HepG2 (cell line): ENCODE measurements at regions not wholly inside any gene's neighbourhood (a gene's known extent, or its start where the extent isn't known, plus 50 kb on each side); places are given as distances from the start of the nearest gene placed in this dataset.

Experiments used
- ATAC-seq: fragments of 200-7000 bp; cut with Tn5 transposase; 3 replicates; pipeline ENCODE4 v1.9.1; 2020; ENCODE audit warnings: mild to moderate bottlenecking, moderate library complexity
- BruUV-seq: library from RNA; stranded (reverse); fragments of 400-500 nt; replicated peaks from 2 replicates; lab custom pipeline; 2021; lab: Mats Ljungman, UMichigan
- CTCF ChIA-PET: fragments of 300-600 bp; formaldehyde crosslinking; extraction: SDS; loops from one replicate; lab custom pipeline; 2021; ENCODE audit warnings: low total read pairs, inconsistent platforms, low intra/inter-chr PET ratio; lab: Yijun Ruan, JAX
- POLR2A ChIA-PET: fragments of 350-600 bp; sonication (Branson Sonifier 250); formaldehyde crosslinking; loops from one replicate; lab custom pipeline; 2020; ENCODE audit warnings: antibody characterized with exemption, inconsistent platforms; lab: Yijun Ruan, JAX
- DNase-seq: peaks from one replicate; pipeline ENCODE4 v3.0.0-alpha.2; 2015; ENCODE audit warnings: low spot score
- FAIRE-seq: peaks from 3 replicates; lab custom pipeline; 2011; peaks lifted over from hg19 to GRCh38; lab: Jason Lieb, UNC
- H2AFZ ChIP-seq: one replicate; pipeline ENCODE4 v1.6.1; 2011; ENCODE audit warnings: low read length, inconsistent platforms
- H3K27ac ChIP-seq: fragments of 300-600 bp; 3 replicates; pipeline ENCODE4 v1.8.0; 2011; ENCODE audit warnings: mixed run types, mild to moderate bottlenecking, mixed read lengths, low read length, inconsistent platforms; ENCODE audit not compliant: insufficient read depth; ENCODE audit errors: extremely low read length
- H3K27me3 ChIP-seq, 2 experiments: fragments of 200-600 bp in 1 of 2; 2 replicates in 1 of 2; 3 replicates in 1 of 2; pipeline versions ENCODE4 v1.6.0 to v1.8.0; 2011; ENCODE audit warnings: low read length in 2 of 2, mild to moderate bottlenecking in 2 of 2, moderate library complexity in 2 of 2, inconsistent platforms in 1 of 2; ENCODE audit not compliant: insufficient read depth in 2 of 2, control insufficient read depth in 1 of 2
- H3K36me3 ChIP-seq, 2 experiments: fragments of 200-600 bp in 1 of 2; replicated peaks in 1 of 2; 2 replicates in 1 of 2; 3 replicates in 1 of 2; pipeline versions ENCODE4 v1.5.1 to v1.8.0; 2011; ENCODE audit warnings: low read length in 2 of 2, inconsistent platforms in 1 of 2; ENCODE audit not compliant: insufficient read depth in 2 of 2, control insufficient read depth in 1 of 2
- H3K4me1 ChIP-seq: 2 replicates; pipeline ENCODE4 v1.5.1; 2012; ENCODE audit warnings: low read length, inconsistent platforms; ENCODE audit not compliant: insufficient read depth
- H3K4me2 ChIP-seq: 2 replicates; pipeline ENCODE4 v1.6.0; 2011; ENCODE audit warnings: low read depth, low read length, inconsistent platforms
- H3K4me3 ChIP-seq, 3 experiments: fragments of 200-600 bp in 1 of 3; sonication (generic), shearing (Covaris generic) in 1 of 3; replicated peaks in 1 of 3; 2 replicates each; pipeline ENCODE4 v1.5.1; 2011 to 2016; ENCODE audit warnings: low read length in 3 of 3, inconsistent platforms in 2 of 3, low read depth in 2 of 3, mild to moderate bottlenecking in 2 of 3, control low read depth in 1 of 3, mixed read lengths in 1 of 3; ENCODE audit not compliant: insufficient read depth in 1 of 3
- H3K79me2 ChIP-seq: one replicate; pipeline ENCODE4 v1.6.1; 2011; ENCODE audit warnings: low read length, inconsistent platforms; ENCODE audit not compliant: insufficient read depth
- H3K9ac ChIP-seq: 2 replicates; pipeline ENCODE4 v1.6.0; 2011; ENCODE audit warnings: mild to moderate bottlenecking, low read depth, low read length, inconsistent platforms; ENCODE audit not compliant: insufficient read depth
- H3K9me3 ChIP-seq: 2 replicates; pipeline ENCODE4 v1.5.1; 2012; ENCODE audit warnings: mild to moderate bottlenecking, low read length
- H4K20me1 ChIP-seq: 2 replicates; pipeline ENCODE4 v1.6.0; 2011; ENCODE audit warnings: inconsistent platforms, mild to moderate bottlenecking, low read length, moderate library complexity; ENCODE audit not compliant: insufficient read depth
- AKNA ChIP-seq: sonication (generic); formaldehyde crosslinking; IDR thresholded peaks from 2 replicates; pipeline ENCODE4 v1.4.0; 2020; ENCODE audit warnings: missing genetic modification reagents, borderline replicate concordance
- CREBL2 ChIP-seq: sonication (generic); formaldehyde crosslinking; IDR thresholded peaks from 2 replicates; pipeline ENCODE4 v1.8.1; 2023; ENCODE audit warnings: missing genetic modification reagents, mild to moderate bottlenecking, borderline replicate concordance
- GABPA ChIP-seq, 2 experiments: IDR thresholded peaks; 2 replicates each; pipeline ENCODE4 v1.6.1; 2011 to 2016; ENCODE audit warnings: low read depth in 2 of 2, low read length in 1 of 2, missing biosample characterization in 1 of 2, missing genetic modification characterization in 1 of 2
- HIC2 ChIP-seq: sonication (generic); formaldehyde crosslinking; IDR thresholded peaks from 2 replicates; pipeline ENCODE4 v1.9.0; 2022; ENCODE audit warnings: low read depth, missing genetic modification reagents
- HIVEP1 ChIP-seq: sonication (generic); formaldehyde crosslinking; IDR thresholded peaks from 2 replicates; pipeline ENCODE4 v1.4.0; 2020; ENCODE audit warnings: mild to moderate bottlenecking, missing genetic modification reagents
- LRRFIP1 ChIP-seq: sonication (generic); formaldehyde crosslinking; conservative IDR thresholded peaks from 2 replicates; pipeline ENCODE4 v1.4.0; 2020; ENCODE audit warnings: missing genetic modification reagents
- MAF1 ChIP-seq: sonication (generic); formaldehyde crosslinking; IDR thresholded peaks from 2 replicates; pipeline ENCODE4 v1.5.0; 2020; ENCODE audit warnings: missing genetic modification reagents, borderline replicate concordance
- MED13 ChIP-seq: sonication (generic); formaldehyde crosslinking; IDR thresholded peaks from 2 replicates; pipeline ENCODE4 v1.5.0; 2020; ENCODE audit warnings: missing genetic modification reagents
- PRMT3 ChIP-seq: sonication (generic); formaldehyde crosslinking; IDR thresholded peaks from 2 replicates; pipeline ENCODE4 v1.8.1; 2022; ENCODE audit warnings: low read depth, mild to moderate bottlenecking, moderate library complexity, missing genetic modification reagents, borderline replicate concordance
- SIN3A ChIP-seq: IDR thresholded peaks from 2 replicates; pipeline ENCODE4 v1.6.1; 2011; ENCODE audit warnings: low read depth, mild to moderate bottlenecking, control low read depth, low read length, borderline replicate concordance
- ZFP1 ChIP-seq: IDR thresholded peaks from 2 replicates; pipeline ENCODE4 v1.6.1; 2016
- ZNF256 ChIP-seq: sonication (generic); formaldehyde crosslinking; conservative IDR thresholded peaks from 2 replicates; pipeline ENCODE4 v1.4.0; 2020; ENCODE audit warnings: missing genetic modification reagents
- ZNF451 ChIP-seq: sonication (generic); formaldehyde crosslinking; IDR thresholded peaks from 2 replicates; pipeline ENCODE4 v1.5.0; 2020; ENCODE audit warnings: mild to moderate bottlenecking, missing genetic modification reagents
- ZNF562 ChIP-seq: sonication (generic); formaldehyde crosslinking; IDR thresholded peaks from 2 replicates; pipeline ENCODE4 v1.8.0; 2022; ENCODE audit warnings: missing genetic modification reagents, borderline replicate concordance
- ZNF672 ChIP-seq: sonication (generic); formaldehyde crosslinking; IDR thresholded peaks from 2 replicates; pipeline ENCODE4 v1.8.1; 2022; ENCODE audit warnings: missing genetic modification reagents
- in situ Hi-C: cut with HindIII; loops from 2 replicates; pipeline ENCODE4 v1.10.0; 2017; ENCODE audit warnings: low pct_unique_long_range_greater_than_20kb; ENCODE audit not compliant: extremely low pct_ligation_motif_present
- intact Hi-C: fragments of 100-400 bp; cut with micrococcal nuclease; formaldehyde crosslinking; loops from one replicate; pipeline ENCODE4 v1.10.0; 2022; ENCODE audit not compliant: unreplicated experiment

- Histone ChIP-seq H3K4me3 (no peak overlapping the region), H3K9me3 (peaks cover 7% of the 10 kb centered on the region; the same call in 1 of the 2 replicates), H3K79me2 (no peaks in the 10 kb centered on the region), H3K9ac (no peak overlapping the region), H3K27ac (no peak overlapping the region)
- DNase-seq (no peak), FAIRE-seq (no peak)
- in situ Hi-C loops: no loop called here
- POLR2A ChIA-PET: no interaction called here
- TF ChIP-seq GABPA (IDR thresholded peaks at IDR 0.05; ENCODE audit: low read depth, low read length): no peak
- TF ChIP-seq GABPA (CRISPR knock-in tag; IDR thresholded peaks at IDR 0.05; ENCODE audit: low read depth): no peak
- TF ChIP-seq HIC2 (CRISPR knock-in tag): no peak
- TF ChIP-seq ZFP1 (CRISPR knock-in tag): no peak
- no peak for TF ChIP-seq ZNF451 (CRISPR knock-in tag)
- TF ChIP-seq AKNA (CRISPR knock-in tag): no peak
- no peak for TF ChIP-seq ZNF562
- no peak for TF ChIP-seq MED13 (CRISPR knock-in tag)
- no peak for TF ChIP-seq LRRFIP1 (CRISPR knock-in tag)
- TF ChIP-seq ZNF672 (CRISPR knock-in tag): no peak
- no peak for TF ChIP-seq SIN3A
- no peak for TF ChIP-seq MAF1 (CRISPR knock-in tag)
- TF ChIP-seq ZNF256 (CRISPR knock-in tag): no peak
- TF ChIP-seq CREBL2 (CRISPR knock-in tag): no peak
- no peak for TF ChIP-seq PRMT3 (CRISPR knock-in tag)
- no peak for TF ChIP-seq HIVEP1 (CRISPR knock-in tag)
- TF ChIP-seq, all 625 proteins: peak for 0
- Histone ChIP-seq H3K4me1 (no peaks in the 10 kb centered on the region), H4K20me1 (no peaks in the 10 kb centered on the region), H3K4me2 (no peak overlapping the region), H2AFZ (no peak overlapping the region), H3K36me3 (no peaks in the 10 kb centered on the region), H3K27me3 (no peaks in the 10 kb centered on the region)
- CTCF ChIA-PET: no interaction called here
- BruUV-seq: no TSS peak
- ATAC-seq: no peak
- intact Hi-C loops: no loop called here
Observed at GRCh38 chr2:84224121-84224520, 235.0 kb downstream of the SUCLG1 start.
